NCI-H748 (cell line): ENCODE measurements at regions not wholly inside any gene's neighbourhood (a gene's known extent, or its start where the extent isn't known, plus 50 kb on each side); places are given as distances from the start of the nearest gene placed in this dataset.

Experiments
- DNase-seq: peaks from one replicate; lab custom pipeline; 2025; ENCODE audit not compliant: unreplicated experiment; lab: John Stamatoyannopoulos, UW

DNA sequence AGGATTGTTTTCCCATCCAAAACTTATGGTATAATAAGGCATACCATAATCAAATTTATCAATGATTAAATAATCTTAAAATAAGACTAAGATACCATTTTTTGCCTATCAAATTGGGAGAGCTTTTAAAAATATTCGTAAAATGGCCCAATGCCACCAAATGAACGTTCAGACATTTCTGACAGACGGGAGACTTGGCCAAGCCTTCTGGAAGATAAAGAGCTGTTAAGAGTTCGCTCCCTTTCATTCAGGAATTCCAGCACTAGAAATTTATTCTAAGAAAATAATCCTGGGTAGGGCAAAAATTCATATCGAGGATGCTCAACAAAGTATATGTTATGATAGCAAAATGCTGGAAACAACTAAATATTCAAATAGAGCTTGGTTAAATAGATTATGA lies 85.6 kb upstream of the NEO1 start:
- no peak for DNase-seq

DNA sequence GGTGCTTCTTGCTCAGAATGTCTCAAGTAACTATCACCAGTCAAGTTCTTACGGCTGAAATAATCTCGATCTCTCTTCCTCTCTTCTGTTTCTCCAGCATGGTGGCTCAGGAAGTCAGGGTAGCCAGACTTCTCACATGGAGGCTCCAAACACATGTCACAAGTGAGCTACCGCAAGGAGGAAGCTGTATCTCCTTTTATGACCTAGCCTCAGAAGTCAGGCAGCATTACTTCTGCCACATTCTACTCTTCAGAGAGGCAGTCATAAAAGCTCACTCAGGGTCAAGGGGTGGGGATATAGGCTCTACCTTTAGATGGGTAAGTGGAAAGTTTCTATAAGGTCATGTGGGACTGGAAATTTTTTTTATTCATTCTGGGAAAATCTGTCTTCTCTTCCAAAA lies 86.6 kb upstream of the NEO1 start:
- DNase-seq, result no peak

DNA sequence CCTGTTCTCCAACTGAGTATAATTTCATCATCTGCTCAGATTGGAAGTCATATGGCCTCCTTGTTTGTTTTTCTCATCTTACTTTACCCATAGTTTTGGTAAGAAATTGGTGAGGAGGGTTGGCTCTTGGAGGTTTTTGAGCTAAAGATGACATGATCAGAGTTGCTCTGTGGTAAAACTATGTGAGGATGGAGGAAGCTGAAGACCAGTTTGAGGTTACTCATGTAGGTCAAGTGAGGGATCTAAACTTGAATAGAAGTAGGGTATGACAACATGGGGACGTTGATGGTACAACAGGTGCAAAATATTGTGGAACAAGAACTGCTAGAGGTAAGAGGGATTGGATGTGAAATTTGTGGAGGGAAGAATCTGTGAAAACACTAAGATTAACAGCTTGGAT lies 87.7 kb upstream of the NEO1 start:
- DNase-seq, result no peak

DNA sequence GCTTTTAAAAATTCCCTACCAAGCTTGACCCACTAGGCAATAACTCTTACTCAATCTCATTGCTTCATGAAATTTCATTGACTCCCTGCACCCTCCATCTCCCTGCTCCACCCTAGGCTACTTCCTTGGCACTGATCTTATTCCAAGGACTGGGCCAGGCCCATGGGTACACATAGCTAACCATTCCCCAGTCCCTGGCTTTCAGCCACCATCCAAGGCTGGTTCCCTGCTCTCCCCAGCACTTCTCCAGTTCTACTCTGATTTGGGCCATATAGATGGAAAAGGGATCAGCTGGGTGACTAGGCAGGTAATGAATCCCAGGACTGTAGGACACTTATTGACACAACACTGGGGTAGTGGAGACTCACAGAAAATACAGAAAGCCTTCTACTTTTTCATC lies 88.1 kb upstream of the NEO1 start:
- no peak for DNase-seq

DNA sequence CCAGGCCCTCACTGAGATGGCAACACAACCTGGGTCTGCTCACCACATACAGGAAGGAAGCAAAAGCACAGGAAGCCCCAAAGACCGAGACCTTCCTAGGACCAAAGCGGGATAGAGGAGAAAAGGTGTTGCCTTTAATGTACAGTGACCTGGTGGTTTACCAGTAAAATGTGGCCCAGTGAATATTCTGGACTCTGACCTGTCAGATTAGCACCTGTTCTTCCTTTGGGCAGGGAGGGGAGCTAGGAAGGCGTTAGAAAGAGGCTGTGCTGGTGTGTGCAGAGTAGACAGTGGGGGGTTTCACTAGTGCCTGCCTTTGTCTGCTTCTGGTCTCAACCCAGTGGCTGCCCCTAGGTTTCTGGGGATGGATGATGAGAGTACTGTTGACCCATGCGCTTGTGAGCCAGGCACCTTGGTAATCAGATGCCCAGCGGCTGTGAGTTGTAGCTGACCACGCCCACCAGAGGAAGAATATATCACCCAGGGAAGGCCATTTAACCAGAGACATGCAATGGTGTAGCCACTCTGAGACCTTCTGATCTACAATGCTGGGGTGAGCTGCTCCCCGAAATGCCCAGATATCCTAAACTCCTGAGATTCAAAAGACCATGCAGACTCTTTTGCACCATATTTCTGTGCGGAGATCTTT lies 90.1 kb upstream of the NEO1 start:
- peak; percentile 8 for DNase-seq

DNA sequence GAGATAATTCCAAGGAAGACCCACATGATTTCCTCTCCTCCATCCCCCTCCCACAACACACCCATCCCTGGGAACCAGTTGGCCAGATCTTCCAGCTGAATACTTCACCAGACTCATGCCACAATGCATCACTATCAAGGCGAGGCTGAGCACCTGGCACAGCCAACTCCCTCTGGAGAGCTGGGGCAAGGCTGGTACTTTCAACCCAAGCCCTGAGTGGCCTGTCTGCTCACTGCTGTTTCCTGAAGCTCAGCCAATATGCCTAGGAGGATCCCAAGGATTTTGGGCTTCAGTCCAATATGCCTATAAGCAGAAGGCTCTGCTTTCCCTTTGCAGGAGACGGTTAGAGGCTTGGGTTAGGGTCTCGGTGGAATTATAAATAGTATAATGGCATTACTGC lies 90.9 kb upstream of the NEO1 start:
- DNase-seq, result no peak

- DNase-seq, result no peak
Observed at GRCh38 chr15:72958634-72959033, 93.6 kb upstream of the NEO1 start.

- no peak for DNase-seq
Observed at GRCh38 chr15:72953306-72953705, 99.0 kb upstream of the NEO1 start.

DNA sequence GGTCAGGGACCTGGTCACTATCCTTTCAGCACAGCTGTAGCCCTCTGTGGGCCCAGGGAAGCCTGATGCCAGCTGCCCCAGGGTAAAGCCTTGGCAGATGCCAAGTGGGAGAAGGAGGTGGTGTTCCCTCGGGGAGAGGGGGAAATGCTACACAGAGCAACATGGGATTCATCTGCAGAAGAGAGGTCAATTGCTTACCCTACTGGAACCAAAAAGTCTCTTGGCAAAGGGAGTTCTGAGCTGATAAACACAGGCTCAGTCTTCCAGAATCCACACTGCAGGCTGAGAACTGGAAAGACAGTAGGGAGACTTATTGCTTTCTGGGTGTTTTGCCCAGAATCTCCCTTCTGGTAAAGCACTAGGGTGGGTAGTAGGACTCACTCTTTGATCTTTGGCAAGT lies 100.1 kb upstream of the NEO1 start:
- DNase-seq, result no peak

GRCh38 chr15:72948662-72949061 lies 103.6 kb upstream of the NEO1 start:
- DNase-seq, result no peak

- DNase-seq, result no peak
Observed at GRCh38 chr15:72947709-72948108, 104.6 kb upstream of the NEO1 start.

GRCh38 chr15:72944565-72944964 lies 107.7 kb upstream of the NEO1 start:
- DNase-seq, result no peak

- no peak for DNase-seq
Observed at GRCh38 chr15:72940229-72940622, 112.0 kb upstream of the NEO1 start.

GRCh38 chr15:72939514-72940228 lies 112.6 kb upstream of the NEO1 start:
- no peak for DNase-seq

DNA sequence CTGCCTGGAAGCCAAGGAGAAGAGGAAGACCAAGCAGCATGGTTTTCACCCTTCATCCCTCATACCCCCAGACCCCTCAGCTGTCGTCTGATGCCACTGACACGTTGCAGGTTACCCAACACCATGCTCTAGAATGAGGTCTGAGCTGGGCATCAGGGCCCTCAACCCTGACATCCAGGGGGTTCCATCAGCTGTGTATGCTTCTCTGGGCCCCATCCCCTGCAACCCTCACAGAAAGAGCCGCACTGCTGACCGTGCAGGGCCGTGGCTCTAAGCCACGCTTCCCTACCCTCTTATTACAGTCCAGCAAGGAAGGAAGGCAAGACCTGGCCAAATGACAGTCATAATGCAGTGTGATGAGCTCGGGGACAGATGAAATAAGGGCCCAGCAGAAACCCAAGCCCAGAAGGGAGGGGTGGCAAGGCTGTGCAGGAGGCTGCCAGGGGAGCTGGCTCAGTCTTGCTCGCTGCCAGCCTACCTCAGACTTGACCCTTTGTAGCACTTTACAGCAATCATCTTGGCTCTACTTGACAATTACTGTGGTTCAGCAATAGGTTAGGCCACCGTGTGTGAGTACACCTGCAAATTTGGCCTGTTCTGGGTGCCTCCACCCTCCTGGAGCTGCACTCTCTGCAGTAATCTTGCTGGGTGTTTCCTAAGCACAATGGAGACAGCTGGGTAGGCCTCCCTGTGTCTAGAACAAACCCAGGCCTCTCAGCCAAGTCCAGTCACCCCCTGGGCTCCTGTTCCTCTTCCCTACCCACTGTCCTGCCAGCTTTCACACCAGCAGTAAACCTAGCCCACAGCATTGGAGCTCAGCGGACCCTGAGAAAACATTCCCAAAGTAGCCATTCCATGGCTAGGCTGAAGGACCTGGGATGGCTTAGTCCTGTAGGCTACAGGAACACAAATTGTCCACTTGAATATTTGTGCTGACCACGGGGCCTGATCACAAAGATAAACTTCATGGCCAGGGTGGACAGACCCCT lies 115.3 kb upstream of the NEO1 start:
- no peak for DNase-seq

DNA sequence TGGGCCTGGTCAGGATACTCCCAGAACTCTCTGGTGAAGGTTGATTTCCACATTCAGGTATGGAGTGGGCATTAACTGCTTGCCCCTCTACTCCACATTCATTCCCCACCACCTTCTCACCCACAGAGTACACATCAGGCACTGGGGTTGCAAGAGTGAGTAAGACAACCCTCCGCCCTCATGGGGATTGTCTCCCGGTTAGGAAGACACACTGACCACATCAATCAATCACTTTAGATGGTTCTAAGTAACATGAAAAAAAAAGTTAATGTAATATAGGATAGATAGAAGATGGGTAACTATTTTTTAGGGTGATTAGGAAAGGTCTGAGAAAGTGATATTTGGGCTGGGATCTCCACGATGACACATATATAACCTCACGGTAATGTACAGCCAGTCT lies 116.0 kb upstream of the NEO1 start:
- no peak for DNase-seq

GRCh38 chr15:72935521-72935920 lies 116.7 kb upstream of the NEO1 start:
- DNase-seq, result no peak

GRCh38 chr15:72934921-72935320 lies 117.3 kb upstream of the NEO1 start:
- no peak for DNase-seq

DNA sequence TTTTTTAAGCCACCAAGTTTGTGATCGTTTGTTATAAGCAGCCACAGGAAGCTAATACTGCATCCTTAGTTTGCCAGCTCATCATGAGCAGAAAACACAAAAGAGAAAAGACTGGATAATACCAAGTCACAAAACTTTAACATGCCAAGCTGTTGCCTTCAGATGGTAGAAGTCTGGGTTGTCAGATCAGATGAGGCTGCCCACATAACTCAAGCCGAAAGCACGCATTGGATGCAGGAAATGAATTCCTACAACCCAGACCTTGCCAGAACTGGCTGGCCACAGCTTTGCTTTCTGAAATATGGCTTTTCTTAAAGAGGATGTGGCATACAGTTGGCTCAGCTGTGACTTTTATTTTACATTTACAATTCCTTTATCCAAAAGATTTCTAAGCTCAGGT lies 118.3 kb upstream of the NEO1 start:
- no peak for DNase-seq

GRCh38 chr15:72932472-72932871 lies 119.8 kb upstream of the NEO1 start:
- no peak for DNase-seq

- no peak for DNase-seq
Observed at GRCh38 chr15:72927451-72927850, 124.8 kb upstream of the NEO1 start.

DNA sequence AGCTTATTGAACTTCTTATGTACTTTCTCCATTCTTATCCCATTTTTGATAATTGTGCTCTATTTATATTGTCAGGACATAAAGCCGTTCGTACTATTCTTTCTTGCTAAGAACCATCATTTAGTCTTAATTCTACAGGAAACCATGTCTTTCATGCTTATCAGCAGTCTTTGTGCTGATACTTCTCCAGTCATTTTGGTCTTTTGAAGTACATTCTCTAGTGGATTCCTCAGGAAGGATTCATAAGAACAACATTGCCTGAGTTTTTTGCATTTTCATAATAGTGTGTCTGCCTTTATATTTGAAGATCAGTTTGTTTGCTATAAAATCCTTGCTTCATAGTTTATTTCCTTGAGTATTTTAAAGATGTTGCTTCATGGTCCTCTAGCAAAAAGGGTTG lies 126.6 kb upstream of the NEO1 start:
- DNase-seq, result no peak
